IPS DF 6.9 (cell line): ENCODE measurements at regions not wholly inside any gene's neighbourhood (a gene's known extent, or its start where the extent isn't known, plus 50 kb on each side); places are given as distances from the start of the nearest gene placed in this dataset.
"Not testable (repeated sequence)": the region's sequence is repeated elsewhere in the genome, so short reads cannot be mapped to it uniquely, and the experiment has no call there.

Experiments
- DNase-seq: peaks from one replicate; pipeline ENCODE4 v3.0.0-alpha.2; 2013; ENCODE audit warnings: low read depth, low spot score
- H3K27ac ChIP-seq: one replicate; pipeline ENCODE4 v1.5.1; 2013; ENCODE audit warnings: low read length, control low read depth
- H3K27me3 ChIP-seq: 2 replicates; pipeline ENCODE4 v1.6.1; 2013; ENCODE audit warnings: mild to moderate bottlenecking, low read length; ENCODE audit not compliant: control insufficient read depth, insufficient read depth
- H3K36me3 ChIP-seq: 2 replicates; pipeline ENCODE4 v1.6.1; 2013; ENCODE audit warnings: low read length; ENCODE audit not compliant: control insufficient read depth, insufficient read depth
- H3K4me1 ChIP-seq: 2 replicates; pipeline ENCODE4 v1.6.1; 2013; ENCODE audit warnings: low read length; ENCODE audit not compliant: control insufficient read depth, insufficient read depth
- H3K4me3 ChIP-seq: 2 replicates; pipeline ENCODE4 v1.5.1; 2013; ENCODE audit warnings: mild to moderate bottlenecking, low read length
- H3K9me3 ChIP-seq: 2 replicates; pipeline ENCODE4 v1.6.1; 2013; ENCODE audit warnings: low read length, inconsistent platforms; ENCODE audit not compliant: control insufficient read depth, insufficient read depth
- WGBS: extraction: QIAGEN DNeasy Blood & Tissue Kit; methylation state at CpG from one replicate; pipeline ENCODE4 v1.1.7; 2013; ENCODE audit warnings: mixed read lengths, missing lambda C conversion rate; ENCODE audit not compliant: insufficient read length, insufficient coverage; 5-methylcytosine and 5-hydroxymethylcytosine counted together

DNA sequence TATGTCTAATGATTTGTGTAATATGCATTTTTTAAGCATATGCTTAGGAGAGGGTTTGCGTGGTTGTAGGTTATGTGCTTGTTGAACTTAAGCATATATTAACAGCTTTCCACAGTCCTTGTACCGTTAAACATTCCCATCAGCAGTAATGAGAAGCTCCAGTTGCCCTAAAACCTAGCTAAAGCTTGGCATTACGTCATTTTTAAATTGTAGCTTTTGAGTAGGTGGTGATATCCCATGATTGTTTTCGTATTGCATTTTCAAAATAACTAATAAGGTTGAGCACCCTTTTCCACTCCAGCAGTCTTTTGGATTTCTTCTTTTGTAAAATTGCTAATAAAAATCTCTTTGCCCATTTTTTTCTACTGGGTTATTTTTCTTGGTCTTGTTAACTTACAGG lies 453.1 kb upstream of the GCFC2 start:
- Histone ChIP-seq H3K4me1 (no peaks in the 10 kb centered on the region), H3K27ac (no peak overlapping the region), H3K36me3 (no peaks in the 10 kb centered on the region), H3K27me3 (no peaks in the 10 kb centered on the region), H3K9me3 (no peaks in the 10 kb centered on the region), H3K4me3 (no peak overlapping the region)
- WGBS = no CpG with 5 or more reads among the region's 4 CpGs
- no peak for DNase-seq

DNA sequence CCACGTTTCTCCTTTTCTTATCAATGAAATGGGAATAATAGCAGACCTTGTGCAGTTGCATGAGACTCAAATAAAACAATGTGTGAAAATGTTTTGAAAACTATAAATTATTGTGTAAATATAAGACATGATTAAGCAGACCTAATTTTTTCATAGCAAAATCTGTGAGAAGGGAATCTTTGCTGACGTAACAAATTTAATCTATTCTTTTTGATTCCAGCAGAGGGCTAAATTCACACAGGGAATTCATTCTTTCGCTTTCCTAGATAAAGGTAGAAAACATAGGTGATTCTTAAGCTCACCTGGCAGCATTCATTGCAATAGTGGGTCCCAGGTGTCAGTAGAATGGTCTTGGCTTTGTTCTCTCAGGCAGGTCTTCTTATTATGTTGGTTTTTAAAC lies 450.0 kb upstream of the GCFC2 start:
- no peak for DNase-seq
- Histone ChIP-seq H3K27me3 (no peaks in the 10 kb centered on the region), H3K9me3 (no peaks in the 10 kb centered on the region), H3K4me1 (no peaks in the 10 kb centered on the region), H3K36me3 (no peaks in the 10 kb centered on the region), H3K4me3 (no peak overlapping the region), H3K27ac (no peak overlapping the region)
- WGBS = no CpG with 5 or more reads among the region's 3 CpGs

DNA sequence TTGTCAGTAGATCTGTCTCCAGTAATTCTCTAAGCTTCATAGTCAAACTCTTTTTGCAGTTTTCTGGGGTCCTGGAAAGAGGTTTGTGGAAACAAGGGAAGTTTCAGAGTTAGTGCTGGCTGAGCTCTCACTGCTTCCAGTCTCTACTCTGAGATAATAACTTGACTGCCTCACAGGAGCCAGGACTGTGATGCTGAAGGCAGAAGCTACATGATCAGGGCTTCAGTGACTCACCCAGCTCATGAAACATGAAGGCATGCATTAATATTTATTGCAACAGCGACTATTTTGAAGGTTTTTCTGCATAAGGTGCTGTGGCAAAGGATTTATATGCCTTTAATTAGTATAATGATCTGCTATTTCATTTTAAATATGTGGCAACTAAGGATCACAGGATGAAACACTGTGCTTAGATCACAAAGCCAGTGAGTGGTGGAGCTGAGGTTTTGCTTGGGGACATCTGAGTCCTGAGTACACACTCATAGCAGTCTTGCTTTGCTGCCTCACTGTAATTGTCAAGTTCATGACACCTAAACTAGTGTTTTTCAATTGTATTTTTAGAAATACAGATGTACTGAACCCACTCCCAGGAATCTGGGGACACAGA lies 448.4 kb upstream of the GCFC2 start:
- H3K4me1 ChIP-seq = no peaks in the 10 kb centered on the region
- no peak for DNase-seq
- no peaks in the 10 kb centered on the region for H3K27me3 ChIP-seq
- H3K9me3 ChIP-seq = no peaks in the 10 kb centered on the region
- no CpG with 5 or more reads among the region's 1 CpG for WGBS
- H3K4me3 ChIP-seq = no peak overlapping the region
- H3K36me3 ChIP-seq = no peaks in the 10 kb centered on the region
- no peak overlapping the region for H3K27ac ChIP-seq

DNA sequence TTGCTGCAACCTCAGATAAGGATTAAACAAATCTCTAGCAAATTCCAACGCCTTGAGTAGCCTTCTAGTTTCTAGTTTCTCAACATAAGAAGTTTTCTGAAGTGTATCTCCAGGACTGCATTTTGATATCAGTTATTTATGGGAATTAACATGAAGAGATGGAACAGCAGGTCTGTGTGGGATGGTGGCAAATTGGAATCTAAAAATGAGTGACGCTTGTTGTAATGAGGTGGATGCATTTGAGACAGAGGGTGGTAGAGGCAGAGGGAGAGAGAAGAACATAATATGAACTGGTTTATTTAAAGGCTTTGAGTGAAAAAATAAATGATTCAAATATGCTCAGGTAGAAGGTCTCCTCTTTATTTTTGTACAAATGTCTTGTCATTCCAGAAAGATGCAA lies 446.8 kb upstream of the GCFC2 start:
- DNase-seq = no peak
- H3K36me3 ChIP-seq = no peaks in the 10 kb centered on the region
- H3K27ac ChIP-seq = no peak overlapping the region
- no peaks in the 10 kb centered on the region for H3K4me1 ChIP-seq
- no peaks in the 10 kb centered on the region for H3K9me3 ChIP-seq
- H3K27me3 ChIP-seq = no peaks in the 10 kb centered on the region
- no peak overlapping the region for H3K4me3 ChIP-seq
- no CpG with 5 or more reads among the region's 2 CpGs for WGBS

DNA sequence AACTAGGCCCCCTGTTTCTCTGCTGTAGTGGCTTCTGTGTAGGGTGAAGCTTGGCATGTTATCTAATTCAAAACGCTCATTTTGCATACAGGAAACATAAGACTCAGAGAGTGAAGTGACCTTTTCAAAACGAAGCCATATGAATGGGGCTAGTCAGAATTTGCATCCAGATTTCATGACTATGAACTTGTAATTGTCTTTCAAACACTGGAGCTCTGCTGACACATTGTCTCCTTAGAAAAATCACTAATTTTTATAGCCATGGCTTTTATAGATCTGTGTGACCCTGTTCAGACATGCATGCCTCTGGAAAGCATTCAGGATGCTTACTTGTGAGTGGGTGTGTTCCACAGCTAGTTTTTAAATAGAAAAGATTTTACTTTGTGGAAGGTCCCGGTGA lies 444.3 kb upstream of the GCFC2 start:
- Histone ChIP-seq H3K4me1 (no peaks in the 10 kb centered on the region), H3K27me3 (no peaks in the 10 kb centered on the region), H3K4me3 (no peak overlapping the region), H3K36me3 (no peaks in the 10 kb centered on the region), H3K27ac (no peak overlapping the region), H3K9me3 (no peaks in the 10 kb centered on the region)
- no peak for DNase-seq
- no CpG with 5 or more reads among the region's 3 CpGs for WGBS

DNA sequence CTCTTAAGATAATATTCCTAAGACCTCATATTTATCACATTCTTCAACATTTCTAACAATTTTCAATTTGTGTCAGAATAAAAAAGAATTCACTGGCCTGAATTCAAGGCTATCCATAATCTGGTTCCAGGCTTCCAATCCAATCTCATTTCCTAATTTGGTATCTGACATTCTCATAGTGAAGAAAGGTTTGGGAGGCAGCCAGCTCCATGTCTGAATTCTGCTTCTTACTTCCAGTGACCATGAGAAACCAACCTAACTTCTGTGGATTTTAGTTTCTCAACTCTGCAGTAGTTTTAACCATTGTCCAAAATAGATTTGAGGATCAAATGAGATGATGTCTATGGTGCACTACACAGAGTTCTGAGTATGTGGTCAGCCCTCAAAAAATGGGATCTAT lies 439.1 kb upstream of the GCFC2 start:
- no peak for DNase-seq
- H3K4me3 ChIP-seq = no peak overlapping the region
- no peaks in the 10 kb centered on the region for H3K36me3 ChIP-seq
- H3K27me3 ChIP-seq = no peaks in the 10 kb centered on the region
- no peaks in the 10 kb centered on the region for H3K9me3 ChIP-seq
- H3K27ac ChIP-seq = no peak overlapping the region
- H3K4me1 ChIP-seq = no peaks in the 10 kb centered on the region

DNA sequence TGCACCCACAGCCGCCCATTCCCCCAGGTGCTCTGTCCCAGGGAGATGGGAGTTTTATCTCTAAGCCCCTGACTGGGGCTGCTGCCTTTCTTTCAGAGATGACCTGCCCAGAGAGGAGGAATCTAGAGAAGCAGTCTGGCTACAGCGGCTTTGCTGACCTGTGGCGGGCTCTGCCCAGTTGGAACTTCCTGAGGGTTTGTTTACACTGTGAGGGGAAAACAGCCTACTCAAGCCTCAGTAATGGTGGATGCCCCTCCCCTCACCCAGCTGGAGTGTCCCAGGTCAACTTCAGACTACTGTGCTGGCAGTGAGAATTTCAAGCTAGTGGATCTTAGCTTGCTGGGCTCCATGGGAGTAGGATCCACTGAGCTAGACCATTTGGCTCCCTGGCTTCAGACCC lies 428.6 kb upstream of the GCFC2 start:
- WGBS = no CpG with 5 or more reads among the region's 3 CpGs
- H3K36me3 ChIP-seq, H3K27ac ChIP-seq, H3K9me3 ChIP-seq, DNase-seq, H3K27me3 ChIP-seq, H3K4me3 ChIP-seq, H3K4me1 ChIP-seq: not testable (repeated sequence)

DNA sequence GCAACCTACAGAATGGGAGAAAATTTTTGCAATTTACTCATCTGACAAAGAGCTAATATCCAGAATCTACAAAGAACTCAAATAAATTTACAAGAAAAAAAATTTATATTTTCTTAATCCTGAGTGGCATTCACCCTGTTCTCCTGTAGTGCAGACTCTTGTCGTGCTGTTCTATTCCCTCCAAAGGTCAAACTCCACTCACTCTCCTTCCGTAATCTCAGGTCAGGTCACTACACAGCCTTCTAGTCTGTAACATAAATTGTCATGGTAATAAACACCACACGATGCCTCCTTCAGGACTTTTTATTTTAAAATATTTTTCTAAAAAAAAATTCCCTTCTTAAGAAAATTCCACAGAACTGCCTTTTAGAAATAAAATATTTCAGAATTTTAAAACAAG lies 417.9 kb upstream of the GCFC2 start:
- no peak for DNase-seq
- Histone ChIP-seq H3K4me3 (no peak overlapping the region), H3K27ac (no peak overlapping the region), H3K27me3 (no peaks in the 10 kb centered on the region), H3K4me1 (no peaks in the 10 kb centered on the region), H3K9me3 (no peaks in the 10 kb centered on the region), H3K36me3 (no peaks in the 10 kb centered on the region)
- 100% methylated on average over 1 of the region's 3 CpGs for WGBS

DNA sequence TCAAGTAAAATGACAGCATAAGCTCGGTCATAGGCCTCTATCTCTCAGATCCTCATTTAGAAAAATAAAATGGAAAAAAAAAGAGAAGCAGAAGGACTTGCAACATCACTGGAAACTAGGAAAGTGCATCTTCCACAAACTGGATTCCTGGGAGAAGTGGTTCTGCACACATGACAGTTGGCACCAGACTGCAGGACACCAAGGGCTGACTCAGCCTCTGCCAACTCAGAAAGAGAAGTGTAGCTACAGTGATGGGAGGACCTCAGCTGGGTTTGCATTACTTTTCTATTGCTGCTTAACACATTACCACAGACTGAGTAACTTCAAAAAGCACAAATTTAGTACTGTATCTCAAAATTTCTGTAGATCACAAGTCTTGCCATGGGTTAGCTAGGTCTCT lies 409.5 kb upstream of the GCFC2 start:
- no peak for DNase-seq
- WGBS = no CpG with 5 or more reads among the region's 1 CpG
- H3K27ac ChIP-seq = no peak overlapping the region

DNA sequence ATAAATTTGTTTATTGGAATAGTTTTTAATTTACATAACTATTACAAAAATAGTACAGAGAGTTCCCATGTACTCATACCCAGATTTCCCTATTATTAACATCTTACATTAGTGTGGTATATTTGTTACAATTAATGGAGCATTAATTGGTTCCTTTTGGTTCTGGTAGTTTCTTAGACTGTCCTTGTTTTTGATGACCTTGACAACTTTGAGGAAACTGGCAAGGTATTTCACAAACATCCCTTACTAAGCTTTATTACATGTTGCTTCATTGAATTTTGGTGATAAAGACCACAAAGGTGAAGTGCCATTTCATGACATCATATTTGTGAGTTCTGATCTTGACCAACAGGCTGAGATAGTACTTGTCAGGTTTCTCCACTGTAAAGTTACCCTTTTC lies 379.0 kb upstream of the GCFC2 start:
- no peaks in the 10 kb centered on the region for H3K9me3 ChIP-seq
- H3K4me3 ChIP-seq = no peak overlapping the region
- H3K4me1 ChIP-seq = no peaks in the 10 kb centered on the region
- no peak for DNase-seq
- no peaks in the 10 kb centered on the region for H3K27me3 ChIP-seq
- no peaks in the 10 kb centered on the region for H3K36me3 ChIP-seq
- H3K27ac ChIP-seq = no peak overlapping the region

More for the DNA sequence above, 409.5 kb upstream of the GCFC2 start:
- Histone ChIP-seq H3K36me3 (no peaks in the 10 kb centered on the region), H3K9me3 (no peaks in the 10 kb centered on the region), H3K4me3 (no peak overlapping the region), H3K27me3 (no peaks in the 10 kb centered on the region), H3K4me1 (no peaks in the 10 kb centered on the region)

DNA sequence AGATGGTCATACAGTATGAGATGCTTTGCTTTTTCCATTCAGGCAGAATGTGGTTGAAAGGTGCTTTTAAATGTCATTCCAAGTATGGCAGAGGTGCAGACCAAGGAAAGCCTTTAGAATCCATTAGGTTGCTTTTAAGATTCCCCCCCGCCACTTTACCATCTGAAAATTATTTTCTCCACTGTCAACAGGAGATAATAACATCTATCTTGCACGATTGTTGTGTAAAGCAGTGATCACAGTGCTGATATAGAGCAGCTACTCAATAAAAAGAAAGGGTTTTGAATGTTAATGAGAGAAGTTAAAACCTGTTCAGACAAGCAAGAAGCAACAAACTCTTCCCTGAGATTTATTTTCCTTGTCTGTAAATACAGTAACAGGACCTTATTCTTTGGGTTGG lies 372.5 kb upstream of the GCFC2 start:
- H3K4me3 ChIP-seq = no peak overlapping the region
- H3K9me3 ChIP-seq = no peaks in the 10 kb centered on the region
- no peak for DNase-seq
- H3K36me3 ChIP-seq = no peaks in the 10 kb centered on the region
- no peak overlapping the region for H3K27ac ChIP-seq
- H3K4me1 ChIP-seq = no peaks in the 10 kb centered on the region
- WGBS = no CpG with 5 or more reads among the region's 2 CpGs
- no peaks in the 10 kb centered on the region for H3K27me3 ChIP-seq
